ENCODE measurements at regions not wholly inside any gene's neighbourhood (a gene's known extent, or its start where the extent isn't known, plus 50 kb on each side); places are given as distances from the start of the nearest gene placed in this dataset.

GRCh38 chr15:87805117-87805820 lies 451.3 kb downstream of the NTRK3 start:
- no peak for DNase-seq

- DNase-seq: no peak
Measured at GRCh38 chr15:87804451-87804850, 452.1 kb downstream of the NTRK3 start.

GRCh38 chr15:87799838-87800237 lies 456.7 kb downstream of the NTRK3 start:
- DNase-seq: no peak

- no peak for DNase-seq
Measured at GRCh38 chr15:87799428-87799827, 457.1 kb downstream of the NTRK3 start.

- no peak for DNase-seq
Measured at GRCh38 chr15:87793725-87794124, 462.8 kb downstream of the NTRK3 start.

- DNase-seq: no peak
Measured at GRCh38 chr15:87792250-87793040, 464.1 kb downstream of the NTRK3 start.

GRCh38 chr15:87781959-87782625 lies 474.4 kb downstream of the NTRK3 start:
- DNase-seq: no peak

- DNase-seq: no peak
Measured at GRCh38 chr15:87779746-87780145, 476.8 kb downstream of the NTRK3 start.

GRCh38 chr15:87778358-87778757 lies 478.2 kb downstream of the NTRK3 start:
- no peak for DNase-seq

- DNase-seq: no peak
Measured at GRCh38 chr15:87777054-87777561, 479.4 kb downstream of the NTRK3 start.

GRCh38 chr15:87767516-87767915 lies 489.0 kb downstream of the NTRK3 start:
- no peak for DNase-seq

- DNase-seq: no peak
Measured at GRCh38 chr15:87764461-87765240, 491.9 kb downstream of the NTRK3 start.

GRCh38 chr15:87763837-87764236 lies 492.7 kb downstream of the NTRK3 start:
- no peak for DNase-seq

GRCh38 chr15:87761736-87762509 lies 494.6 kb downstream of the NTRK3 start:
- DNase-seq: no peak

GRCh38 chr15:87760547-87761314 lies 495.8 kb downstream of the NTRK3 start:
- no peak for DNase-seq

GRCh38 chr15:87758794-87759418 lies 497.6 kb downstream of the NTRK3 start:
- no peak for DNase-seq

- DNase-seq: no peak
Measured at GRCh38 chr15:87757084-87757483, 499.5 kb downstream of the NTRK3 start.

- DNase-seq: no peak
Measured at GRCh38 chr15:87756072-87756471, 500.5 kb downstream of the NTRK3 start.

- no peak for DNase-seq
Measured at GRCh38 chr15:87755226-87755625, 501.3 kb downstream of the NTRK3 start.

GRCh38 chr15:87753539-87753938 lies 503.0 kb downstream of the NTRK3 start:
- DNase-seq: no peak

Measured in stimulated activated CD4-positive, alpha-beta T cell treated with anti-CD3 and anti-CD28 coated beads, Interleukin-2, amount 100 ng/mL, for 24 hours (primary cell).